DOHH2 (cell line): ENCODE measurements at regions not wholly inside any gene's neighbourhood (a gene's known extent, or its start where the extent isn't known, plus 50 kb on each side); places are given as distances from the start of the nearest gene placed in this dataset.

Experiments
- H3F3A ChIP-seq: fragments of 200-600 bp; sonication (generic), shearing (Covaris generic); 2 replicates; pipeline ENCODE4 v1.6.0; 2016; ENCODE audit warnings: antibody characterized with exemption, mild to moderate bottlenecking; ENCODE audit not compliant: control insufficient read depth, insufficient read depth
- H3K27ac ChIP-seq: fragments of 200-600 bp; sonication (generic); 2 replicates; pipeline ENCODE4 v1.5.1; 2014; ENCODE audit warnings: low read depth, mild to moderate bottlenecking, low read length, moderate library complexity
- H3K27me3 ChIP-seq: fragments of 200-600 bp; sonication (generic); 2 replicates; pipeline ENCODE4 v1.6.1; 2014; ENCODE audit warnings: mild to moderate bottlenecking, low read length, mixed read lengths; ENCODE audit not compliant: control insufficient read depth
- H3K36me3 ChIP-seq: fragments of 200-600 bp; sonication (generic); 2 replicates; pipeline ENCODE4 v1.6.1; 2014; ENCODE audit warnings: mild to moderate bottlenecking, low read length, moderate library complexity, mixed read lengths; ENCODE audit not compliant: control insufficient read depth
- H3K4me1 ChIP-seq: fragments of 200-600 bp; sonication (generic); 2 replicates; pipeline ENCODE4 v1.6.1; 2014; ENCODE audit warnings: mild to moderate bottlenecking, low read length, mixed read lengths; ENCODE audit not compliant: control insufficient read depth
- H3K4me2 ChIP-seq: fragments of 200-600 bp; sonication (generic); 2 replicates; pipeline ENCODE4 v1.6.0; 2014; ENCODE audit warnings: mild to moderate bottlenecking, low read length, moderate library complexity
- H3K4me3 ChIP-seq: fragments of 200-600 bp; sonication (generic); 2 replicates; pipeline ENCODE4 v1.5.1; 2014; ENCODE audit warnings: mild to moderate bottlenecking, low read length, mixed read lengths
- H3K79me2 ChIP-seq: fragments of 200-600 bp; sonication (generic); 2 replicates; pipeline ENCODE4 v1.6.1; 2014; ENCODE audit warnings: mild to moderate bottlenecking, low read length, mixed read lengths; ENCODE audit not compliant: control insufficient read depth
- H3K9me2 ChIP-seq: fragments of 200-600 bp; sonication (generic); replicated peaks from 2 replicates; pipeline ENCODE4 v1.6.1; 2014; ENCODE audit warnings: mild to moderate bottlenecking, low read length, mixed read lengths; ENCODE audit not compliant: control insufficient read depth
- H3K9me3 ChIP-seq: fragments of 200-600 bp; sonication (generic); 2 replicates; pipeline ENCODE4 v1.6.1; 2014; ENCODE audit warnings: antibody characterized with exemption, low read length, mixed read lengths; ENCODE audit not compliant: control insufficient read depth, insufficient read depth
- H4K20me1 ChIP-seq: fragments of 200-600 bp; sonication (generic); 2 replicates; pipeline ENCODE4 v1.6.0; 2014; ENCODE audit warnings: low read depth, mild to moderate bottlenecking, antibody characterized with exemption, low read length, moderate library complexity; ENCODE audit not compliant: control insufficient read depth, insufficient read depth
- CTCF ChIP-seq: fragments of 200-600 bp; sonication (generic); IDR thresholded peaks from one replicate; pipeline ENCODE4 v1.5.1; 2014; ENCODE audit warnings: antibody characterized with exemption, mild to moderate bottlenecking, low read depth, low read length; ENCODE audit not compliant: poor library complexity, severe bottlenecking
- EZH2phosphoT487 ChIP-seq: fragments of 200-600 bp; sonication (generic); IDR thresholded peaks from 2 replicates; pipeline ENCODE4 v1.6.1; 2017; ENCODE audit warnings: borderline replicate concordance, mild to moderate bottlenecking, antibody characterized with exemption, low read length, moderate library complexity, mixed read lengths

DNA sequence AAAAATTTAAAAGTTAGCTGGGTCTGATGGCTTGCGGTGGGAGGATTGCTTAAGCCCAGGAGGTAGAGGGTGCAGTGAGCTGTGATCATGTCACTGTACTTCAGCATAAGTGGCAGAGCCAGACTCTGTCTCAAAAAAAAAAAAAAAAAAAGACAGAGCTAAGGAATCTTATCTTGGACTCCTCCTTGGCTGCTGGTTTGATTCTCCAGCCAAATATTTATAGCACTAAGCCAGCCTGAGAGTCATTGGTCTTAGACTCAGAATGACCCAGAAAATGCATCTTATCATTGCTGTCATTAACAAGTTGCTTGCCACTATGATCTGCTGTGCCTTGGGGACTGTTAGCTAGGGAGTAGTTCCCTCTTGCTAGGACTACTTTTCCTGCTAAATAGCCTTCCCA, 164.7 kb downstream of the GNAT3 start:
- H3K4me3 ChIP-seq = no peak overlapping the region
- no peaks in the 10 kb centered on the region for H3K4me1 ChIP-seq
- no peaks in the 10 kb centered on the region for H3F3A ChIP-seq
- H3K36me3 ChIP-seq = no peaks in the 10 kb centered on the region
- no peak overlapping the region for H3K27ac ChIP-seq
- TF ChIP-seq CTCF (no peak), EZH2phosphoT487 (no peak)
- no peak overlapping the region for H3K4me2 ChIP-seq
- H3K27me3 ChIP-seq = no peaks in the 10 kb centered on the region
- no peaks in the 10 kb centered on the region for H3K9me3 ChIP-seq
- no peaks in the 10 kb centered on the region for H3K79me2 ChIP-seq
- H3K9me2 ChIP-seq = no peaks in the 10 kb centered on the region; the same call in 1 of the 2 replicates
- H4K20me1 ChIP-seq = no peaks in the 10 kb centered on the region

DNA sequence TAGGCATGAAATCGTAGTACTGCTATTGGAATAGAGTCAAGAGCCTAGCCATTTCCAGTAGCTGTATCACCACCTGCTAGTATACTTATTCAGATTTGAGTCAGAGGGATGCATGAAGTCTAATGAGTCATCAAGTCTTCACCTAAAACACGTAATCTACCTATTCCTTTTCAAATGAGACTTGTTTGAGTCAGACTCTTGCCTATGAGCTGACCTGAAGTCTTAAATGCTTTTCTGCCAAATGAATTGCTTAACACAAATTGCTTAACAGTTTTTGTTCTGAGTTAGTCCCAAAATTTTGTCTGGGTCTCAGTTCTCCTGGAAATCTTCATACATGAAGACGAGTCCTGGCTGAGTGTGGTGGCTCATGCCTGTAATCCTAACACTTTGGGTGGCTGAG, 165.2 kb downstream of the GNAT3 start:
- Histone ChIP-seq H3K9me3 (no peaks in the 10 kb centered on the region), H3K79me2 (no peaks in the 10 kb centered on the region), H3F3A (no peaks in the 10 kb centered on the region), H3K4me1 (no peaks in the 10 kb centered on the region), H3K27me3 (no peaks in the 10 kb centered on the region), H3K36me3 (no peaks in the 10 kb centered on the region), H3K9me2 (no peaks in the 10 kb centered on the region), H3K4me3 (no peak overlapping the region), H3K4me2 (no peak overlapping the region), H3K27ac (no peak overlapping the region), H4K20me1 (no peaks in the 10 kb centered on the region)
- no peak for TF ChIP-seq CTCF
- no peak for TF ChIP-seq EZH2phosphoT487

GRCh38 chr7:80335511-80336231, 176.2 kb downstream of the GNAT3 start:
- H4K20me1 ChIP-seq = no peaks in the 10 kb centered on the region
- no peak overlapping the region for H3K4me2 ChIP-seq
- no peaks in the 10 kb centered on the region for H3K79me2 ChIP-seq
- H3F3A ChIP-seq = no peaks in the 10 kb centered on the region
- H3K9me2 ChIP-seq = no peaks in the 10 kb centered on the region
- H3K4me1 ChIP-seq = no peaks in the 10 kb centered on the region
- no peaks in the 10 kb centered on the region for H3K27me3 ChIP-seq
- H3K27ac ChIP-seq = no peak overlapping the region
- no peaks in the 10 kb centered on the region for H3K9me3 ChIP-seq
- TF ChIP-seq CTCF = no peak
- no peak for TF ChIP-seq EZH2phosphoT487
- no peak overlapping the region for H3K4me3 ChIP-seq
- H3K36me3 ChIP-seq = no peaks in the 10 kb centered on the region
